ENCODE measurements at regions not wholly inside any gene's neighbourhood (a gene's known extent, or its start where the extent isn't known, plus 50 kb on each side); places are given as distances from the start of the nearest gene placed in this dataset.
"Not testable (repeated sequence)": the region's sequence is repeated elsewhere in the genome, so short reads cannot be mapped to it uniquely, and the experiment has no call there.

DNA sequence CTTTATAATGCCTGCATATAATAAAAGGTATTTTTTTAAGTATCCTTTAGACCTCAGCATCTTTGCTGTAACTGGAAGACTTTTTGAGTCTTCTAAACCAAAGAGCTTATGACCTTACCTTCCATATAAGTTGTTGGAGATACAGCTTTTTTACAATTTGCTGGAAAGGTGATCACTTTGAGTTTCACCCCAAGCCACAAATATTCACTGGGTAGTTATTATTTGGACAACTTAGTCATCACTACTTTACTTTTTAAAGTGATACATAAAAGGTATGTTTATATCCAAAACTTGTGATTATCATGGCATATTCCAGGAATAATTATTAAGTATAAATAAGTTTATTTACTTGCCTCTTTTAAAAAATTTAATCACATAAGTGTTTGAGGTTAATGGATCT lies 246.7 kb upstream of the NRIP1 start:
- no peak for DNase-seq (ENCODE audit: low read depth in 2 of 2)

DNA sequence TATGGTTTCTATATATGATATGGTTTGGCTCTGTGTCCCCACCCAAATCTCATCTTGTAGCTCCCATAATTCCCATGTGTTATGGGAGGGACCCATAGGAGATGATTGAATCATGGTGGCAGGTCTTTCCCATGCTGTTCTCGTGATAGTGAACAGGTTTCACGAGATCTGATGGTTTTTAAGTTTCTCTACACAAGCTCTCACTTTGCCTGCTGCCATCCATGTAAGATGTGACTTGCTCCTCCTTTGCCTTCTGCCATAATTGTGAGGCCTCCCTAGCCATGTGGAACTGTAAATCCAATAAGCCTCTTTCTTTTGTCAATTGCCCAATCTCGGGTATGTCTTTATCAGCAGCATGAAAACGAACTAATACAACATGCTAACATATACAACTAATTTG lies 252.2 kb upstream of the NRIP1 start:
- DNase-seq (ENCODE audit: low read depth in 2 of 2): not testable (repeated sequence)

DNA sequence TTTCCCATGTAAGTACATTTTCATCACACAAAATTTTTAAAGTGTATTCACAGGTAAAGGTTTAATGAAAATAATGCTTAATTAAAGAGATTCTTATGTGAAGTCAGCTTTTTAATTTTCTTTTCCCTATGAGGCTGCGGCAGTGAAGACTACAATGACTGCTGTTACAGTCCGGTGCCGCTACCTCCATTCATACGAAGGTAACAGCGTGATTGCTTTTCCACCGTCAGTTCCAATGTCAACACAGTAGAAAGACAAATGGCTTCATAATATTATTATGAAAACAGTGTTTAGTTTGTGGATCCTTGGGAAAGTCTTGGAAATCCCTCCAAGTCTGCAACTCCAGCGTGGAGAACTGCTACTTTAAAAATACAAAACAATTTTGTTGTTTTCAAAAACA lies 254.9 kb upstream of the NRIP1 start:
- no peak for DNase-seq (ENCODE audit: low read depth in 2 of 2)

DNA sequence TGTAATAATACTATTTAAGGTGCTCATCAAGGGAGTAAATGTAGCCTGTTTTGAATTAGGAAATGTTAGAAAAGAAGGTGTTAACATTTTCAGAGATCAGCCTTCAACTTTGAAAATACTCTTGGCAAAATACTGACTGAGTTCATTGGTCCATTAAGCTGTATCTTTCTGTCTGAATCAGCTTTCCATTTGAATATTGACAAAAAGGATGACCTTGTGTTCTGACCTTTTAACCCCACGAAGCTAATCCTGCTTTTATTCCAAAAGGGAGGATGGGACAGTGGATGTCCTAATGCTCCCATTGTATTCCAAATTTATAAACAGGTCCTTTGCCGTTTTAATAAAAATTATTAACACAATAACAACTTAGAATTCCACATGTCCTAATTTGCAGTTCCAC lies 259.7 kb upstream of the NRIP1 start:
- no peak for DNase-seq (ENCODE audit: low read depth in 2 of 2)

DNA sequence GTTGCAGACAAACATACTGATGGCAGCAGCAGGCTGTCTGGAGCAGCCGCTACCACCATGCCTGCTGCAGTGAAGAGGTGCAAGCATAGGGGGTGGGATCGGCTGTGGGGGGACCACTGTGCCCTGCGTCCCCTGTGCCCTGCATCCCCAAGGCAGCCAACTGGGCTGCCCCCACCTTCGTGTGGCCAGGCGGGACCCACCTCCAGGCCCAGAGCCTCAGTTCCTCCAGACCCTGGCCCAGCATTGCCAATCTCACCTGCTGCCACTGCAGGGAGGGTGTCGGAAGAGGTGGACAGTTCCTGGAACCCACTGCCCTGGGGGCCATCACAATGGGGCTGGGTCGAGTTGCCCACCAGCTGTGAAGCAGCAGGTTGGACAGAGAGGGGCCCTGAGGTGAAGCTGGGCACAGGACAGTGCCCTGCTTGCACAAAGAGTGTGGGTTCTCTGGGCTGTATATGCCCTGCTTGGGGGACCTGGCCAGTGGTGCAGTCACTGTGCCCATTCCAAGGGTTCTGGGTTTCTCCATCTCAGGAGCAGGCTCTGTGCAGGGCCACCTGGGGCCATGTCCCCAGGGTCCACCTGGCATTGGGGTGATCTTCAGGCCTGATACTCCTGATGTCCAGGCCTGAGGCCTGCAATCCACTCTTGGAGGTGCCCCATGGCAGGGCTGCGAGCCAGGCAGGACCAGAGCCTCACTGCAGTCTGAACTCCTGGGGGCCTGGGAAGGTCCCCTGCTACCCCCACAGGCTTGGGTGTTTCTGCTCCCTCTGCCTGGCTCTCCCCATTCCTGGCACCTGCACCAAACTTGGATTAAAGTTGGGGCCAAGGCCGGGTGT lies 261.4 kb upstream of the NRIP1 start:
- DNase-seq (ENCODE audit: low read depth in 2 of 2): no peak

DNA sequence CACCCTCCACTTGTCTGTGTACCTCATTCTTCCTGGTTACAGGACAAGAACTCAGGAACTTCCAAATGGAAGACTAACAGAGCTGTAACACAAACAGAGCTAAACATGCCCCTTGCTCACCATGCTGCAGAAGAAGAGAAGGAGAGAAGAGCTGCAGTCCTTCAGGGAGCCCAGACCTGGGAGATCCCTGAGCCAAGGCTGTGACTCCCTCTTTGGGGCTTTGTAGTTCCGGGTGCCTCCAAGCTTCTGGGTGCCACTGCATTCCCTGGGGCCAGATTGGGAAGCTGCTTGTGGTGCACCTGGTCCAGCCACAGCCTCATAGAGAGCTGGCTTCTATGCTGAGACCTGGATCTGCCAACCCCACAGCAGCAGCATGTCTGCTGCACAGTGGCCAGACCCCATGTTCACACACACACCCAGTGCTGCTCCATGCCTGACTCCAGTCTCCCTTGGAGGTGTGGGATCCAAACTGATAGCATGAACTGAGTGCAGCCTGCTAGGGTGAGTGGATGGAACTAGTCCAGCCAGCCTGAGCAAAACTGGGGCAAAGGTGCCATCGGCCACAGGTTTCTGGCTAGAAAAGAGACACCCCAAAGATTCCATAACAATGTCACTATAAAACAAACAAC lies 263.0 kb upstream of the NRIP1 start:
- DNase-seq (ENCODE audit: low read depth in 2 of 2): no peak

DNA sequence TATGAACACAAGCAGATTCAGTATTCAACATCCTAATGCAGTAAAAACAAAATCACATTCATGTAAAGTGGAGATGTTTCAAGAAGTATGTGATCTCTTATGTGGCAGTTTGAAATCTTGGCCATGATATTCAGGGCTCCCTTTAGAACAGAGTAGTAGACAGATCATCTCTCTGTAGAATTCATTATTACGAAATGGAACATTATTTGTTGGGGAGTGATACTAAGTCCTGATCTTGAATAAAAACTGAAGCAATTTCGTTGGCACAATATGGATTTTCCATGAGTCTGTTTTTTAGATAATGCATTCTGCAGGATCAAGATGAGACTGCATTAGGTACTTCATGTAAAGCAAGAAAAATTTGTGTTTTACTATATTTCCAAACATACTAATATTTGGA lies 264.4 kb upstream of the NRIP1 start:
- no peak for DNase-seq (ENCODE audit: low read depth in 2 of 2)

DNA sequence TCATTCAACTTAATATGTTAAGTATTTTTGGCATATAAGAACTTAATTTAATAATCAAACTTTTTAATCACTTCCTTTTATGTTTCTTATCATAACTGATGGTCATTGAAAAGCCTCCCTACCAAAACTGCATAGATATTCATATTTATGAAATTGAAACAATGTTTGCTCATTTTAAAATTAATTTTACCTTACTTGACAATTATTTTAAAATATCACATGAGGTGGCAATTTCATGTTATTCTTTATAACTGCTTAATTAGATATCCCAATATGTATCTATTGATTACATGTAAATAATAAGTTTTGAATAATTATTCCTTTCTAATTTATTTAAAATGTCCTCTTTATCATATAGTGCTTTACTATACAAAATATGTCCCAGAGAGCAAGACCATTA lies 266.1 kb upstream of the NRIP1 start:
- no peak for DNase-seq (ENCODE audit: low read depth in 2 of 2)

DNA sequence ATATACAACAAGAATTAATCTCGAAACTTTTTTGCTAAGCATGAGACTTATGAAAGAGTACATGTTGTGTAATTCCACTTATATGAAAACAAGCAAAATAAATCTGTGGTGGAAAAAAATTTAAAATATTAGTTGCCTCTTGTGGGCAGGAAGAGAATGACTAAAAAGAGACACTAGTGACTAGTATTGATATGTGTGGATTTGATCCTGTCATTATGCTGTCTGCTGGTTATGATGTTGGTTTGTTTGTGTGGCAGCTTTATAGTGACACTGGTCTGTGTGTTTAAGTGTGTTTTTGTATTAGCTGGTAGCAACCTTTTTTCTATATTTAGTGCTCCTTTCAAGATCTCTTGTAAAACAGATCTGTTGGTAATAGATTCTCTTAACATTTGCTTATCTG lies 267.8 kb upstream of the NRIP1 start:
- DNase-seq (ENCODE audit: low read depth in 2 of 2): no peak

DNA sequence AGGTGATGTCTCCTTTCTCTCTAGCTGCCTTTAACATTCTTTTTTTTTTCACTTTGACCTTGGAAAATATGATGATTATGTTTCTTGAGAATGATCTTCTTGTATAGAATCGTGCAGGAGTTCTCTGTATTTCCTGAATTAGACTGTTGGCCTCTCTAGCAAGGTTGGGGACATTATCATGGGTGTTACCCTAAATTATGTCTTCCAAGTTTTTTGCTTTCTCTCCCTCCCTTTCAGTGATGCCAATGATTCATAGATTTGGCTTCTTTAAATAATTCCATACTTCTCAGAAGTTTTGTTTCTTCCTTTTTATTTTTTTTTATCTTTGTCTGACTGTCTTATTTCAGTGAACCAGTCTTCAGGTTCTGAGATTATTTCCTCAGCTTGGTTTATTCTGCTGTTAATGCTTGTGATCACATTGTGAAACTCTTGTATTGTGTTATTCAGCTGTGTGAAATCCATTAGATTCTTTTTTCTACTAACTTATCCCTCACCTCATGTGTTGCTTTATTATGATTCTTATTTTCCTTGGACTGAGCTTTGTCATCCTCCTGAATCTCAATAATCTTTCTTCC lies 268.4 kb upstream of the NRIP1 start:
- no peak for DNase-seq (ENCODE audit: low read depth in 2 of 2)

DNA sequence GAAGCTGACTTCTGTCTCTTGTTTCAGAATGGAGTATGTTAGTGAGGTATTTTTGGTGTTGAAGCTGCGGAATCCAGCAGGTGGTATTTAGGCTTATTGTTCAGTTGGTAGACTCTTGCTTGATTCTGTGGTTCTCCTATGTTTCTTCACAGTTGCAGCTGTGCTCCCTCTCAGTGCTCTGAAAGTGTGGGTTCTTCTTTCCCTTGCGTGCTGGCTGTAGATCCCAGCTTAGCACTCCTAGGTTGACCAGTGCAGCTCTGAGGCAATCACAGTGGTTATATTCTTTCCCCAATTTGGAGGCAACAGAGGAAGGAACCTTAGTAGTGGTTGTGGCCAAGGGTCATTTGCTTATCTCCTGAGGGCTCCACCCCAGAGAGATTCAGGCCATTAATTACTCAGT lies 269.2 kb upstream of the NRIP1 start:
- no peak for DNase-seq (ENCODE audit: low read depth in 2 of 2)

DNA sequence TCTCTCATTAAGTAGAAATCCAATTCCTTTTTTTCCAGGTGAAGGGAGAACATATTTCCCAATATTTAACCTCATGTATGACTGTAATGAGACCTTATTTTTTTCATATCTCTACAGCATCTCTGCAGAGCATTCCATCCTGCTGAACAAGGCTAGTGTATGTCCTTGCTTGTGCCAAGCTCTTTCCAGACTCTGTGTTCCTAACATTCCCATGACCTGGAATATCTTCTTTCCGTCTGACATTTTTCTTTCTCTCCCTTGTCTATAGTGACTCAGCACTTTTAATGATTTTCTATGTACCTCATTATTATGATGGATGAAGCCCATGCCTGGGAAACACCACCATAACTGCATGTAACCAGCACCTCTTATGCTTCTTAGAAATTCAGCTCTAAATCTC lies 278.3 kb upstream of the NRIP1 start:
- DNase-seq (ENCODE audit: low read depth in 2 of 2): no peak

DNA sequence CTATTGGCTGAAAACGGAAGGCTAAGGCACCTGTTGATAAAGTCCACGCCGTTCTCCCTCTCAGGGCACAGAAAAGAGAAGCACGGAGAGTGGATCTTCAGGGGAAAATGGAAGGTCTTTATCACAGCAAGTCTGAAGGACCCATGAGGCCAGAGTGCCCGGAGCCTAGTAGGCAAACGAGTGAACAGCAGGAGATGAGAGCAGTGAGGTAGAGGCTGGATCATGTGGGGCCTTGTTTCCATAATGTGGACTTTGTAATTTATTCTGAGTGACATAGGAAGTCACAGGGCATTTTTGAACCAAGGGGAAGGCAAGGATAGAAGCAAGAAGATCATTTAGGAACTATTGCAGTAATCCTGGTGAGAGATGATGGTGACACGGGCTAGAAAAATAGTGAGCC lies 287.2 kb upstream of the NRIP1 start:
- DNase-seq (ENCODE audit: low read depth in 2 of 2): no peak

DNA sequence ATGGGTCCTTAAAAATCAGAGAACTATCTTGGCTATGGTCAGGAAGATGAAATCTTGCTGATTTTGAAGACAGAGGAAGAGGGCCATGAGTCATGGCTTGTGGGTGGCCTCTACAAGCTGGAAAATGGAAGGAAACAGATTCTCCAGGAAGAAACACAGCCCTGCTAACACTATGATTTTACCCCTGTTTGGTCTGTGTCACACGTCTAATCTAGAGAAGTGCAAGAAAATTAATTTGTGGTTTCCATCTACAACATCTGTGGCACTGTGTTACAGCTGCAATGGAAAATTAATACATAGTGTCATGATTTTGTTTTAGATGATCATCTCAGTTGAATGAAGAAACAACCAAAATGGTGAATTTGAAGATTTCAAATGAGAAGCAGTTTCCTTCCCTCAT lies 288.7 kb upstream of the NRIP1 start:
- no peak for DNase-seq (ENCODE audit: low read depth in 2 of 2)

DNA sequence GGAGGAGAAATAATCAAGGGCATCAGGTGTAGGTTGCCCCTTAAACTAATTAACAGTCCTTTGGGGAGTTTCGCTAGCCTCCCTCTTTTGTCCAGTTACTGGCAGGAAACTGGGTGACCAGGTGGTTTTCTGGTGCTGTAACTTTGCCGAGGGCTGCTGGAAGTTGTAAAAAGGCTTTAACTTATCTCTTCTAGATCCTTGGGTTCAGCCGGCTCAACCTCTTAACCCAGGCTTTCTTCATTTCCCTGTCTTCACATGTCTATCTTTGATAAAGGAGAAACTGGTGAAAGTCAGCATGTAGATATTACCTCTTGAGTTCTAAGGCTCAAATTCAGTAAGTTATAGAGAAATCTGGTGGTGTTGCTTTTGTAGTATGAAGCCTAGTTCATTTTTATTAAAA lies 289.7 kb upstream of the NRIP1 start:
- no peak for DNase-seq (ENCODE audit: low read depth in 2 of 2)

DNA sequence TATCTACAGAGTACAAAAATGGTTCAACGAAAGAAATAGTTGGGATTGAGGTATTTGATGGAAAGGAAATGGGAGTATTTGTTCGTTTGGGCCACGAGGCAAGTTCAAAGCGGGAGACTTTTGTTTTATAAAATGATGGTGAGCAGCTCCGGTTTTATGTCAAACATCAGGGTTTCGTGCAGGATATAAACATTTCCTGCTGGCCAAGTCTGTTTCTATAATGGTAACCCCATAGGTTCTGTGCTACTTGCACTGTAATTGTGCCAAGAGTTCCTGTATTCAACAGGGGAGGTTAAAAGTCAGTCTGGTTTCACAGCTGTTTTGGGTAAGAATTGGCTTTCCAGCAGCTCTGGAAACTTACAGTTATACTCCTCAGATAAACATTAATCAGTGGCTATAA lies 290.3 kb upstream of the NRIP1 start:
- no peak for DNase-seq (ENCODE audit: low read depth in 2 of 2)

DNA sequence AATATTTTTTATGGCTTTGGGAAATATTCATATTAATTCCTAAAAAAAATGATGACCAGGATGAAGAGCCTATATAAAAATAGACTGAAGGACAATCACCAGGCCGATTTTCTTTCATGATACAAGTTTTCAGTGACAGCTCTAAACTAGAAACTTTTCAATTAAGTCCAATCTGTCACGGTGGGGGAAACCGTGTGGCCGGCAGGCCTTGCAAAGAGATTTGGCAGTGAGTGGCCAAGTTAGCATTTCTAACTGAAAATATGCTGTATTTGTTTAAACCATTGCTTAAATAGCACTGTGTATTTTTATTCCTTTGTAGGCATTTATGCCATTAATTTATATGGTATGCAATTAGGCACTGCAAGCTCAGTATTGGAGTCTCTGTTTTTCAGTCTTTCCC lies 294.5 kb upstream of the NRIP1 start:
- no peak for DNase-seq (ENCODE audit: low read depth in 2 of 2)

DNA sequence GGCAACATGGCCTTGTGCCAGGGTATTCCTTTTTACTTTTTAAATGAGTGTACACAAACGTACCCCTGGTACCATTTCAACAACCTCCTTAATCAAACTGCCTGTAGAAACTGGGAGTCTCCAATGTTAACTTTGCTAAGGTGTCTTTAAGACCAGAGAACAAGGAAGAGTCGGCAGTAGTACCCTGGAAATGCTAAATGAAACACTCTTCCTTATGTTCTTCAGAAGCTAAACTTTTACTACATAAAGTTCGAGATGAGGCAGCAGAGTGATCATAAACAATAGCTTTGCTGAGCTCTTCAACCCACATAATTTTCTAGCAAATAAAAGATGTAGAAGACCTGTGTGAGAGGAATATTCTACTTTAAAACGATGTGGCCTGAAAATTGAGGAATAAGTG lies 297.7 kb upstream of the NRIP1 start:
- no peak for DNase-seq (ENCODE audit: low read depth in 2 of 2)

DNA sequence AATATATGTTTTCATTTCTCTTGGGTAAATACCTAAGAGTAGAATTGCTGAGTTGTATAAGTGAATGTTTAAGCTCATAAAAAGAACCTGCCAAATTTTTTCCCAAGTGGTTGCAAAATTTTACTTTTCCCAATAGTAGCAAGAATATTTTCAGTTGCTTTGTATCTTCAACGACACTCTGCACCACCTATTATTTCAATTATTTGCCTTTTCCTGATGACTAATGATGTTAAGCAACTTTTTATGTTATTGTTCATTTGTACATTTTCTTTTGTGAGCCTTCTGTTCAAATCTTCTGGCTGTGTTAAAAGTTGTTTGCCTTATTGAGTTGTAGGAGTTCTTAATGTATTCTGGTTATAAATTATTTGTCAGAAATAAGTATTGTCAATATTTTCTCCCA lies 299.1 kb upstream of the NRIP1 start:
- DNase-seq (ENCODE audit: low read depth in 2 of 2): no peak

DNA sequence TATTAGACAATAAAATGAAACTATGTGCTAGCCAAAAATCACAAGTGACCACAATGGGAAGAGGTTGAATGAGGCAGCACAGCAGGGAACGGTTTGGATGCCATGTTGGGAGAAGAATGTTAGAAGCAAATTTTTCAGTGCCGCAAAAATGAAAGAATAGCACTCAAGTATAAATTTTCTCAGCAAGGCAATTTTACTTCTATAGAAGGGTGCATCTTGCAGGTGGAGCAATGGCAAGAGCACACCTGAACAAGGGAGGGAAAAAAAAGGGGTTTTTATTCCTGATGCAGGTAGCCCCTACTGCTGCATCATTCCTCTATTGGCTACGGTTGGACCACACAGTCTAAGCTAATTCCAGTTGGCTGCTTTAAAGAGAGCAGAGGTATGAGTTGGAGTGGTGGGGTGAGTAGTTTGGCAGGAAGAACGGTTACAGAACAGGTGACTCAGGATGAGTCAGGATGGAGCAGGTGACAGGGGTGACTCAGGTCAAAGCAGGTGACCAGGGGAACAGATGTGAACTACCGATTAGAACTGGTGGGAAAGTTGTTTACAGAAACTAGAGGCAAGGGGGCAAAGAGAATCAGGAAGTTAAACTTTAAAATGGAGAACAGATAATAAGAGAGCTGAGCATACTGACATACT lies 301.1 kb upstream of the NRIP1 start:
- DNase-seq (ENCODE audit: low read depth in 2 of 2): no peak

DNA sequence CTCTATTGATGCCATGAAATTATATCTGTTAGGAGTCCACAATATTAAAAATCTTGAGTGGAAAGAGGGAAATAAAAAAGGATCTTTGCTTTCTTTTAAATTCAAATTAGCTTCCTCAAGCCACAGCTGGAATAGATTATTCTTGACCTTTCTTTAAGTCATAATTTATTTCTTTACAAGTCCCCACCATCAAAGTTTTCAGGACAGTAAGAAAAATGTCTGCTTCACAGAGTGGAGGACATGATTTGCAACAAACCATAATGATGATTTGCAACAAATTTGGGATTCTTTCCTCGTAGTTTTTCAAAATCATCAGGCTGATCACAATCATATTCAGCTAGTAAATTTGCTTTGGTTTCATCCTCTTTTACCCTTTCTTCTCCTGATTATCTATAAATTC lies 301.8 kb upstream of the NRIP1 start:
- DNase-seq (ENCODE audit: low read depth in 2 of 2): no peak

DNA sequence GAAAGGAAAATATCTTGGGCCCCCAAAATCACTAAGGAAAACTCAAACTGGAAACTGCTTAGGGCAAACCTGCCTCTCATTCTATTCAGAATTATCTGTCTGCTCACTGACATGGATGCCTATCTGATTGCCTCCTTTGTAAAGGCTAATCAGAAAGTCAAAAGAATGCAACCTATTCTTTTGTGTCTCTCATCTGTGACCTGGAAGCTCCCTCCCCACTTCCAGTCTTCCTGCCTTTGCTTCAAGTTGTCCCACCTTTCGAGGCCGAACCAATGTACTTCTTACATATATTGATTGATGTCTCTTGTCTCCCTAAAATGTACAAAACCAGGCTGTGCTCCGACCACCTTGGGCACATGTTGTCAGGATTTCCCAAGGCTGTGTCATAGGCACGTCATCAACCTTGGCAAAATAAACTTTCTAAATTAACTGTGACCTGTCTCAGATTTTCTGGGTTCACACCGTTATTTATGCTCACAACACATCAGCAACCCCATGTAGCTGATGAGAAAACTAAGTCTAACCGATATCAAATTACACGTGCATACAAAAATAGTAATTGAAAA lies 302.3 kb upstream of the NRIP1 start:
- DNase-seq (ENCODE audit: low read depth in 2 of 2): no peak
